B cell (primary cell): ENCODE measurements at regions not wholly inside any gene's neighbourhood (a gene's known extent, or its start where the extent isn't known, plus 50 kb on each side); places are given as distances from the start of the nearest gene placed in this dataset.

ENCODE experiments used
- ATAC-seq: fragments of 200-7000 bp; cut with Tn5 transposase; one replicate; pipeline ENCODE4 v1.10.0; 2021; ENCODE audit warnings: low read depth, mild to moderate bottlenecking, moderate number of reproducible peaks, moderate library complexity
- CTCF ChIA-PET: fragments of 350-600 bp; sonication (Branson Sonifier 250); formaldehyde crosslinking; loops from one replicate; lab custom pipeline; 2021; ENCODE audit warnings: antibody characterized with exemption, inconsistent platforms; lab: Charles Lee
- POLR2A ChIA-PET: fragments of 350-600 bp; sonication (Branson Sonifier 250); formaldehyde crosslinking; loops from one replicate; lab custom pipeline; 2021; ENCODE audit warnings: antibody characterized with exemption; lab: Charles Lee
- DNase-seq: peaks from one replicate; pipeline ENCODE4 v3.0.0; 2013
- H2AFZ ChIP-seq: 2 replicates; pipeline ENCODE4 v1.6.1; 2012; ENCODE audit warnings: mild to moderate bottlenecking, low read depth, low read length; ENCODE audit not compliant: insufficient read depth, poor library complexity, severe bottlenecking
- H3K27ac ChIP-seq, 2 donors: 1 replicate in 1 of 2; 2 replicates in 1 of 2; pipeline ENCODE4 v1.5.1; 2012 to 2013; ENCODE audit warnings: low read length in 2 of 2, mild to moderate bottlenecking in 2 of 2, moderate library complexity in 1 of 2
- H3K27me3 ChIP-seq, 4 experiments: fragments of 200-600 bp in 1 of 4; sonication (generic) in 1 of 4; replicated peaks in 1 of 4; 1 replicate in 2 of 4; 2 replicates in 2 of 4; pipeline versions ENCODE4 v1.6.1 to v1.7.0; 2013 to 2016; ENCODE audit warnings: low read length in 3 of 4, mild to moderate bottlenecking in 2 of 4, mixed read lengths in 1 of 4, moderate library complexity in 1 of 4; ENCODE audit not compliant: insufficient read depth in 4 of 4, control insufficient read depth in 3 of 4; ENCODE audit errors: control extremely low read depth in 1 of 4
- H3K36me3 ChIP-seq, 2 experiments: replicated peaks in 1 of 2; 1 replicate in 1 of 2; 2 replicates in 1 of 2; pipeline versions ENCODE4 v1.6.1 to v1.7.1; 2013; ENCODE audit warnings: low read length in 1 of 2; ENCODE audit not compliant: insufficient read depth in 2 of 2, control insufficient read depth in 1 of 2; ENCODE audit errors: control extremely low read depth in 1 of 2, extremely low read depth in 1 of 2
- H3K4me1 ChIP-seq, 2 donors: fragments of 200-600 bp in 1 of 2; sonication (generic) in 1 of 2; 1 replicate in 1 of 2; 2 replicates in 1 of 2; pipeline versions ENCODE4 v1.5.1 to v1.6.1; 2013 to 2017; ENCODE audit warnings: low read length in 2 of 2; ENCODE audit not compliant: control insufficient read depth in 2 of 2, insufficient read depth in 2 of 2
- H3K4me2 ChIP-seq: replicated peaks from 2 replicates; pipeline ENCODE3; 2012; ENCODE audit warnings: mild to moderate bottlenecking, low read depth, low read length; ENCODE audit not compliant: poor library complexity, severe bottlenecking
- H3K4me3 ChIP-seq, 5 experiments: fragments of 200-600 bp in 1 of 5; sonication (generic) in 1 of 5; 1 replicate in 3 of 5; 2 replicates in 2 of 5; pipeline versions ENCODE4 v1.5.1 to v1.7.0; 2011 to 2016; ENCODE audit warnings: low read length in 4 of 5, mild to moderate bottlenecking in 4 of 5, low read depth in 2 of 5, control low read depth in 1 of 5, moderate library complexity in 1 of 5; ENCODE audit not compliant: insufficient read depth in 1 of 5; ENCODE audit errors: control extremely low read depth in 1 of 5, extremely low read depth in 1 of 5
- H3K79me2 ChIP-seq: fragments of 200-600 bp; sonication (generic); one replicate; pipeline ENCODE4 v1.6.0; 2016; ENCODE audit warnings: low read length; ENCODE audit not compliant: control insufficient read depth, insufficient read depth
- H3K9ac ChIP-seq: fragments of 200-600 bp; sonication (generic); 2 replicates; pipeline ENCODE4 v1.6.1; 2017; ENCODE audit warnings: mild to moderate bottlenecking, low read length, moderate library complexity
- H3K9me3 ChIP-seq, 3 donors: one replicate each; pipeline versions ENCODE4 v1.6.1 to v1.7.1; 2013; ENCODE audit warnings: low read length in 2 of 3; ENCODE audit not compliant: control insufficient read depth in 2 of 3, insufficient read depth in 1 of 3; ENCODE audit errors: control extremely low read depth in 1 of 3
- H4K20me1 ChIP-seq: 2 replicates; pipeline ENCODE4 v1.6.0; 2012; ENCODE audit warnings: mild to moderate bottlenecking, low read length; ENCODE audit not compliant: insufficient read depth, control insufficient read depth, poor library complexity, severe bottlenecking
- H3K27ac Mint-ChIP-seq: one replicate; pipeline ENCODE4 v1.8.0; 2021; ENCODE audit warnings: mixed read lengths
- H3K27me3 Mint-ChIP-seq: one replicate; pipeline ENCODE4 v1.8.0; 2021; ENCODE audit warnings: mixed read lengths
- H3K4me1 Mint-ChIP-seq: one replicate; pipeline ENCODE4 v1.8.0; 2021; ENCODE audit warnings: mixed read lengths
- H3K4me3 Mint-ChIP-seq: one replicate; pipeline ENCODE4 v1.8.0; 2021; ENCODE audit warnings: mixed read lengths
- H3K9me3 Mint-ChIP-seq: one replicate; pipeline ENCODE4 v1.8.0; 2022; ENCODE audit warnings: mixed read lengths; ENCODE audit not compliant: insufficient read depth
- EZH2 ChIP-seq: IDR thresholded peaks from 2 replicates; pipeline ENCODE4 v1.6.1; 2012; ENCODE audit warnings: borderline replicate concordance, low read depth, mild to moderate bottlenecking, moderate library complexity, low read length; ENCODE audit not compliant: insufficient read depth, poor library complexity, severe bottlenecking
- WGBS: methylation state at CpG from one replicate; pipeline ENCODE4 v1.1.5; 2013; ENCODE audit warnings: missing lambda C conversion rate; ENCODE audit not compliant: insufficient coverage; 5-methylcytosine and 5-hydroxymethylcytosine counted together
- intact Hi-C: fragments of 100-400 bp; cut with micrococcal nuclease; formaldehyde crosslinking; loops from one replicate; pipeline ENCODE4 v1.10.0; 2022
- TF ChIP-seq, protein P1 (sequence below): fragments of 200-600 bp; IDR thresholded peaks from one replicate; pipeline ENCODE4 v1.8.0; 2022; ENCODE audit warnings: antibody characterized with exemption, mild to moderate bottlenecking

DNA sequence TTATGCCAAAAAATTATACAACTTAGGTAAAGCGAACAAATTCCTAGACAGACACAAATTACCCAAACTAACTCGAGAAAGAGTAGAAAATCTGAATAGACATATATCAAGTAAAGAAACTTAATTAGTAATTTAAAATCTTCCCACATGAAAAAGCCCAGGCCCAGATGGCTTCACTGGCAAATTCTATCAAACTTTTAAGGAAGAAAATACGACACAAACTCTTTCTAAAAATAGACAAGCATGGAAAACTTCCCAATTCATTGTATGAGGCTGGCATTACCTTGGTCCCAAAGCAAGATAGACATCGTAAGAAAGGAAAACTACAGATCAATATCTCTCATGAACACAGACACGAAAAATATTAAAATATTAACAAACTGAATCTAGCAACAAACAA, 135.3 kb downstream of the DRD1 start:
- Mint-ChIP-seq H3K4me3 (no peak overlapping the region), H3K27ac (no peak overlapping the region), H3K9me3 (peaks cover 9% of the 10 kb centered on the region), H3K4me1 (peaks cover 7% of the 10 kb centered on the region), H3K27me3 (no peaks in the 10 kb centered on the region)
- no peaks in the 10 kb centered on the region for H3K36me3 ChIP-seq
- no peak overlapping the region for H3K9ac ChIP-seq
- no peaks in the 10 kb centered on the region for H4K20me1 ChIP-seq
- H2AFZ ChIP-seq: no peak overlapping the region
- CTCF ChIA-PET: no interaction called here
- no peaks in the 10 kb centered on the region for H3K9me3 ChIP-seq
- no CpG with 5 or more reads among the region's 5 CpGs for WGBS
- TF ChIP-seq EZH2: no peak
- TF ChIP-seq, protein P1, sequence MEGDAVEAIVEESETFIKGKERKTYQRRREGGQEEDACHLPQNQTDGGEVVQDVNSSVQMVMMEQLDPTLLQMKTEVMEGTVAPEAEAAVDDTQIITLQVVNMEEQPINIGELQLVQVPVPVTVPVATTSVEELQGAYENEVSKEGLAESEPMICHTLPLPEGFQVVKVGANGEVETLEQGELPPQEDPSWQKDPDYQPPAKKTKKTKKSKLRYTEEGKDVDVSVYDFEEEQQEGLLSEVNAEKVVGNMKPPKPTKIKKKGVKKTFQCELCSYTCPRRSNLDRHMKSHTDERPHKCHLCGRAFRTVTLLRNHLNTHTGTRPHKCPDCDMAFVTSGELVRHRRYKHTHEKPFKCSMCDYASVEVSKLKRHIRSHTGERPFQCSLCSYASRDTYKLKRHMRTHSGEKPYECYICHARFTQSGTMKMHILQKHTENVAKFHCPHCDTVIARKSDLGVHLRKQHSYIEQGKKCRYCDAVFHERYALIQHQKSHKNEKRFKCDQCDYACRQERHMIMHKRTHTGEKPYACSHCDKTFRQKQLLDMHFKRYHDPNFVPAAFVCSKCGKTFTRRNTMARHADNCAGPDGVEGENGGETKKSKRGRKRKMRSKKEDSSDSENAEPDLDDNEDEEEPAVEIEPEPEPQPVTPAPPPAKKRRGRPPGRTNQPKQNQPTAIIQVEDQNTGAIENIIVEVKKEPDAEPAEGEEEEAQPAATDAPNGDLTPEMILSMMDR: no peak
- no peaks in the 10 kb centered on the region for H3K27me3 ChIP-seq
- intact Hi-C loops: no loop called here
- H3K27ac ChIP-seq: no peak overlapping the region
- no peak for DNase-seq
- no peak overlapping the region for H3K4me3 ChIP-seq
- H3K4me1 ChIP-seq: no peaks in the 10 kb centered on the region
- no peak for ATAC-seq
- POLR2A ChIA-PET: no interaction called here
- no peaks in the 10 kb centered on the region for H3K79me2 ChIP-seq
- no peak overlapping the region for H3K4me2 ChIP-seq

- Histone ChIP-seq H3K79me2 (no peaks in the 10 kb centered on the region), H3K9ac (no peak overlapping the region), H3K4me3 (no peak overlapping the region), H3K27me3 (no peaks in the 10 kb centered on the region), H3K4me2 (no peak overlapping the region), H3K36me3 (no peaks in the 10 kb centered on the region), H4K20me1 (no peaks in the 10 kb centered on the region), H3K27ac (no peak overlapping the region), H3K9me3 (no peaks in the 10 kb centered on the region), H3K4me1 (no peaks in the 10 kb centered on the region), H2AFZ (no peak overlapping the region)
- DNase-seq (no peak), ATAC-seq (no peak)
- Mint-ChIP-seq H3K4me3 (no peak overlapping the region), H3K27me3 (no peaks in the 10 kb centered on the region), H3K27ac (no peak overlapping the region), H3K9me3 (peaks cover 9% of the 10 kb centered on the region), H3K4me1 (peaks cover 7% of the 10 kb centered on the region)
- no CpG with 5 or more reads among the region's 2 CpGs for WGBS
- no peak for TF ChIP-seq EZH2
- TF ChIP-seq, protein P1: no peak
- CTCF ChIA-PET: no interaction called here
- POLR2A ChIA-PET: no interaction called here
- intact Hi-C loops: no loop called here
Observed at GRCh38 chr5:175306381-175306780, 137.6 kb downstream of the DRD1 start.
